Sigmoid colon (tissue), 4 donors: ENCODE measurements at regions not wholly inside any gene's neighbourhood (a gene's known extent, or its start where the extent isn't known, plus 50 kb on each side); places are given as distances from the start of the nearest gene placed in this dataset.

Source experiments
- CTCF ChIP-seq, 4 experiments: fragments of 450-650 bp in 3 of 4; fragments of 200-600 bp in 1 of 4; IDR thresholded peaks; one replicate each; pipeline ENCODE4 v1.5.1; 2016 to 2019; ENCODE audit warnings: antibody characterized with exemption in 4 of 4, mild to moderate bottlenecking in 3 of 4, moderate library complexity in 2 of 4
- EP300 ChIP-seq, 4 donors: sonication (generic); formaldehyde crosslinking; IDR thresholded peaks; one replicate each; pipeline ENCODE4 v1.6.1; 2017; ENCODE audit warnings: antibody characterized with exemption in 4 of 4
- POLR2A ChIP-seq, 2 donors: fragments of 450-650 bp; IDR thresholded peaks; one replicate each; pipeline ENCODE4 v1.6.1; 2016; ENCODE audit warnings: antibody characterized with exemption in 2 of 2, mild to moderate bottlenecking in 2 of 2, moderate library complexity in 2 of 2
- POLR2AphosphoS5 ChIP-seq, 4 donors: sonication (generic); formaldehyde crosslinking; IDR thresholded peaks; one replicate each; pipeline ENCODE4 v1.6.1; 2017; ENCODE audit warnings: antibody characterized with exemption in 4 of 4

- no peak for TF ChIP-seq EP300 (IDR thresholded peaks at IDR 0.05)
- no peak for TF ChIP-seq CTCF (IDR thresholded peaks at IDR 0.05)
- TF ChIP-seq POLR2AphosphoS5 (IDR thresholded peaks at IDR 0.05) = no peak
- no peak for TF ChIP-seq POLR2A (IDR thresholded peaks at IDR 0.05)
These were observed 438.2 kb downstream of the SLC4A3 start for GRCh38 chr2:220065581-220065980.
